IgD-negative memory B cell (primary cell): ENCODE measurements at regions not wholly inside any gene's neighbourhood (a gene's known extent, or its start where the extent isn't known, plus 50 kb on each side); places are given as distances from the start of the nearest gene placed in this dataset.

ENCODE experiments used
- H3K27ac Mint-ChIP-seq, 3 donors: one replicate each; pipeline ENCODE4 v1.8.0; 2020 to 2022; ENCODE audit warnings: mild to moderate bottlenecking in 3 of 3, mixed read lengths in 3 of 3, moderate library complexity in 1 of 3
- H3K27me3 Mint-ChIP-seq: one replicate; pipeline ENCODE4 v1.8.0; 2021; ENCODE audit warnings: mixed read lengths
- H3K36me3 Mint-ChIP-seq: one replicate; pipeline ENCODE4 v1.8.0; 2020; ENCODE audit warnings: mild to moderate bottlenecking, mixed read lengths
- H3K4me1 Mint-ChIP-seq, 3 donors: one replicate each; pipeline ENCODE4 v1.8.0; 2020 to 2022; ENCODE audit warnings: mixed read lengths in 3 of 3, mild to moderate bottlenecking in 1 of 3
- H3K4me3 Mint-ChIP-seq, 4 donors: one replicate each; pipeline ENCODE4 v1.8.0; 2020 to 2022; ENCODE audit warnings: mild to moderate bottlenecking in 4 of 4, mixed read lengths in 4 of 4, moderate library complexity in 3 of 4
- H3K9me3 Mint-ChIP-seq, 3 donors: one replicate each; pipeline ENCODE4 v1.8.0; 2020 to 2021; ENCODE audit warnings: mixed read lengths in 3 of 3, mild to moderate bottlenecking in 1 of 3

- Mint-ChIP-seq H3K27ac (peak overlapping the region in 1 of 3 donors; percentile 88), H3K9me3 (peaks cover 0 to 2% (median 0%) of the 10 kb centered on the region in 3 donors), H3K27me3 (no peaks in the 10 kb centered on the region), H3K4me1 (peaks cover 3 to 15% (median 7%) of the 10 kb centered on the region in 3 donors), H3K36me3 (no peaks in the 10 kb centered on the region), H3K4me3 (no peak overlapping the region)
Observed at GRCh38 chr2:60047347-60047746, 506.1 kb downstream of the BCL11A start.

GRCh38 chr2:60046529-60046928, 506.9 kb downstream of the BCL11A start:
- Mint-ChIP-seq H3K4me1 (peaks cover 1 to 15% (median 7%) of the 10 kb centered on the region in 3 donors), H3K27me3 (no peaks in the 10 kb centered on the region), H3K36me3 (no peaks in the 10 kb centered on the region), H3K9me3 (peaks cover 0 to 2% (median 0%) of the 10 kb centered on the region in 3 donors), H3K27ac (peak overlapping the region in 1 of 3 donors; percentile 88), H3K4me3 (no peak overlapping the region)

- Mint-ChIP-seq H3K27ac (no peak overlapping the region), H3K36me3 (no peaks in the 10 kb centered on the region), H3K4me1 (peaks cover 1 to 15% (median 7%) of the 10 kb centered on the region in 3 donors), H3K4me3 (no peak overlapping the region), H3K27me3 (no peaks in the 10 kb centered on the region), H3K9me3 (peaks cover 0 to 2% (median 0%) of the 10 kb centered on the region in 3 donors)
Observed at GRCh38 chr2:60045456-60045855, 508.0 kb downstream of the BCL11A start.

GRCh38 chr2:60044484-60044883, 509.0 kb downstream of the BCL11A start:
- peaks cover 0 to 2% (median 0%) of the 10 kb centered on the region in 3 donors for H3K9me3 Mint-ChIP-seq
- H3K27me3 Mint-ChIP-seq: no peaks in the 10 kb centered on the region
- H3K36me3 Mint-ChIP-seq: no peaks in the 10 kb centered on the region
- no peak overlapping the region for H3K4me3 Mint-ChIP-seq
- H3K27ac Mint-ChIP-seq: no peak overlapping the region
- peaks cover 1 to 15% (median 7%) of the 10 kb centered on the region in 3 donors for H3K4me1 Mint-ChIP-seq

GRCh38 chr2:60042023-60042422, 511.4 kb downstream of the BCL11A start:
- no peak overlapping the region for H3K27ac Mint-ChIP-seq
- no peaks in the 10 kb centered on the region for H3K36me3 Mint-ChIP-seq
- H3K4me1 Mint-ChIP-seq: peaks cover 1 to 11% (median 7%) of the 10 kb centered on the region in 3 donors
- H3K9me3 Mint-ChIP-seq: no peaks in the 10 kb centered on the region
- no peak overlapping the region for H3K4me3 Mint-ChIP-seq
- H3K27me3 Mint-ChIP-seq: no peaks in the 10 kb centered on the region

GRCh38 chr2:60033325-60033724, 520.1 kb downstream of the BCL11A start:
- H3K27me3 Mint-ChIP-seq: no peaks in the 10 kb centered on the region
- H3K9me3 Mint-ChIP-seq: peaks cover 8 to 27% (median 12%) of the 10 kb centered on the region in 3 donors
- no peak overlapping the region for H3K4me3 Mint-ChIP-seq
- H3K27ac Mint-ChIP-seq: no peak overlapping the region
- H3K4me1 Mint-ChIP-seq: peaks cover 0 to 3% (median 0%) of the 10 kb centered on the region in 3 donors
- peaks cover 2% of the 10 kb centered on the region for H3K36me3 Mint-ChIP-seq

- no peak overlapping the region for H3K27ac Mint-ChIP-seq
- H3K4me1 Mint-ChIP-seq: peaks cover 0 to 2% (median under 1%) of the 10 kb centered on the region in 3 donors
- peaks cover 2% of the 10 kb centered on the region for H3K36me3 Mint-ChIP-seq
- no peak overlapping the region for H3K4me3 Mint-ChIP-seq
- H3K9me3 Mint-ChIP-seq: peaks cover 8 to 27% (median 12%) of the 10 kb centered on the region in 3 donors
- no peaks in the 10 kb centered on the region for H3K27me3 Mint-ChIP-seq
Observed at GRCh38 chr2:60029566-60029883, 523.9 kb downstream of the BCL11A start.

- Mint-ChIP-seq H3K4me1 (peaks cover 3 to 4% (median 3%) of the 10 kb centered on the region in 3 donors), H3K4me3 (no peak overlapping the region), H3K9me3 (peaks cover 8 to 27% (median 12%) of the 10 kb centered on the region in 3 donors), H3K27ac (no peak overlapping the region), H3K27me3 (peaks cover 2% of the 10 kb centered on the region), H3K36me3 (peaks cover 2% of the 10 kb centered on the region)
Observed at GRCh38 chr2:60028849-60029565, 524.4 kb downstream of the BCL11A start.

GRCh38 chr2:60025496-60025895, 528.0 kb downstream of the BCL11A start:
- H3K27me3 Mint-ChIP-seq: peaks cover 8% of the 10 kb centered on the region
- no peak overlapping the region for H3K27ac Mint-ChIP-seq
- peaks cover 2 to 6% (median 2%) of the 10 kb centered on the region in 3 donors for H3K9me3 Mint-ChIP-seq
- H3K36me3 Mint-ChIP-seq: no peaks in the 10 kb centered on the region
- peaks cover 10 to 11% (median 10%) of the 10 kb centered on the region in 3 donors for H3K4me1 Mint-ChIP-seq
- no peak overlapping the region for H3K4me3 Mint-ChIP-seq

- Mint-ChIP-seq H3K27ac (no peak overlapping the region), H3K4me3 (peak overlapping the region in 1 of 4 donors; percentile 58), H3K36me3 (no peaks in the 10 kb centered on the region), H3K4me1 (peaks cover 9 to 11% (median 10%) of the 10 kb centered on the region in 3 donors), H3K27me3 (peaks cover 11% of the 10 kb centered on the region), H3K9me3 (peaks cover 0 to 8% (median 8%) of the 10 kb centered on the region in 3 donors)
Observed at GRCh38 chr2:60023256-60023985, 530.0 kb downstream of the BCL11A start.

- Mint-ChIP-seq H3K4me1 (peaks cover 0 to 4% (median 2%) of the 10 kb centered on the region in 3 donors), H3K9me3 (peaks cover 0 to 1% (median 0%) of the 10 kb centered on the region in 3 donors), H3K36me3 (peaks cover 6% of the 10 kb centered on the region), H3K27ac (no peak overlapping the region), H3K27me3 (peaks cover 3% of the 10 kb centered on the region), H3K4me3 (no peak overlapping the region)
Observed at GRCh38 chr2:60007671-60008070, 545.8 kb downstream of the BCL11A start.

- no peak overlapping the region for H3K4me3 Mint-ChIP-seq
- H3K4me1 Mint-ChIP-seq: peaks cover 6 to 11% (median 8%) of the 10 kb centered on the region in 3 donors
- H3K9me3 Mint-ChIP-seq: no peaks in the 10 kb centered on the region
- no peak overlapping the region for H3K27ac Mint-ChIP-seq
- no peaks in the 10 kb centered on the region for H3K36me3 Mint-ChIP-seq
- H3K27me3 Mint-ChIP-seq: peaks cover 3% of the 10 kb centered on the region
Observed at GRCh38 chr2:60003076-60003475, 550.4 kb downstream of the BCL11A start.

GRCh38 chr2:60002183-60002867, 551.1 kb downstream of the BCL11A start:
- no peak overlapping the region for H3K4me3 Mint-ChIP-seq
- H3K9me3 Mint-ChIP-seq: no peaks in the 10 kb centered on the region
- H3K36me3 Mint-ChIP-seq: no peaks in the 10 kb centered on the region
- no peak overlapping the region for H3K27ac Mint-ChIP-seq
- peaks cover 6 to 16% (median 12%) of the 10 kb centered on the region in 3 donors for H3K4me1 Mint-ChIP-seq
- no peaks in the 10 kb centered on the region for H3K27me3 Mint-ChIP-seq

GRCh38 chr2:60000686-60001085, 552.8 kb downstream of the BCL11A start:
- no peaks in the 10 kb centered on the region for H3K27me3 Mint-ChIP-seq
- H3K4me3 Mint-ChIP-seq: peak overlapping the region in 1 of 4 donors; percentile 6
- peaks cover 8 to 19% (median 12%) of the 10 kb centered on the region in 3 donors for H3K4me1 Mint-ChIP-seq
- no peaks in the 10 kb centered on the region for H3K9me3 Mint-ChIP-seq
- no peaks in the 10 kb centered on the region for H3K36me3 Mint-ChIP-seq
- H3K27ac Mint-ChIP-seq: no peak overlapping the region

GRCh38 chr2:59998324-59998723, 555.1 kb downstream of the BCL11A start:
- H3K27ac Mint-ChIP-seq: no peak overlapping the region
- H3K27me3 Mint-ChIP-seq: no peaks in the 10 kb centered on the region
- H3K4me1 Mint-ChIP-seq: peaks cover 12 to 19% (median 12%) of the 10 kb centered on the region in 3 donors
- peak overlapping the region in 2 of 4 donors; percentile 66 to 88 for H3K4me3 Mint-ChIP-seq
- no peaks in the 10 kb centered on the region for H3K36me3 Mint-ChIP-seq
- no peaks in the 10 kb centered on the region for H3K9me3 Mint-ChIP-seq
